H1 (cell line): ENCODE measurements at regions not wholly inside any gene's neighbourhood (a gene's known extent, or its start where the extent isn't known, plus 50 kb on each side); places are given as distances from the start of the nearest gene placed in this dataset.

Source experiments
- BRCA1 ChIP-seq: IDR thresholded peaks from 2 replicates; pipeline ENCODE4 v1.6.1; 2012; ENCODE audit warnings: low read depth, low read length, improper control_type of control experiment
- EP300 ChIP-seq, 2 experiments: IDR thresholded peaks; 1 replicate in 1 of 2; 2 replicates in 1 of 2; pipeline ENCODE4 v1.6.1; 2011 to 2012; ENCODE audit warnings: low read depth in 2 of 2, low read length in 2 of 2, mild to moderate bottlenecking in 2 of 2, borderline replicate concordance in 1 of 2, inconsistent platforms in 1 of 2, moderate library complexity in 1 of 2
- HDAC2 ChIP-seq, 2 experiments: fragments of 300-600 bp in 1 of 2; sonication (generic) in 1 of 2; IDR thresholded peaks; 2 replicates each; pipeline ENCODE4 v1.6.1; 2011 to 2012; ENCODE audit warnings: low read depth in 2 of 2, low read length in 2 of 2, mild to moderate bottlenecking in 2 of 2, moderate library complexity in 2 of 2, borderline replicate concordance in 1 of 2, inconsistent platforms in 1 of 2
- HDAC6 ChIP-seq: IDR thresholded peaks from one replicate; pipeline ENCODE4 v1.7.1; 2012; ENCODE audit warnings: low read depth, mild to moderate bottlenecking, inconsistent platforms, low read length, moderate library complexity
- MAFK ChIP-seq: IDR thresholded peaks from 2 replicates; pipeline ENCODE4 v1.6.1; 2012; ENCODE audit warnings: low read depth, mild to moderate bottlenecking, improper control_type of control experiment, low read length
- POLR2A ChIP-seq, 2 experiments: IDR thresholded peaks; 1 replicate in 1 of 2; 2 replicates in 1 of 2; pipeline ENCODE4 v1.6.1; 2011; ENCODE audit warnings: low read depth in 2 of 2, low read length in 2 of 2, mild to moderate bottlenecking in 2 of 2; ENCODE audit errors: control extremely low read depth in 1 of 2
- SP4 ChIP-seq: IDR thresholded peaks from 2 replicates; pipeline ENCODE4 v1.6.1; 2012; ENCODE audit warnings: low read length, inconsistent platforms
- SUZ12 ChIP-seq: fragments of 200-600 bp; sonication (generic); IDR thresholded peaks from 2 replicates; pipeline ENCODE4 v1.6.1; 2012; ENCODE audit warnings: mild to moderate bottlenecking, inconsistent platforms, low read length, moderate library complexity, mixed read lengths
- TAF7 ChIP-seq: optimal IDR thresholded peaks from 2 replicates; pipeline ENCODE3; 2011; ENCODE audit warnings: low read depth, mild to moderate bottlenecking, inconsistent platforms, low read length, moderate library complexity, borderline replicate concordance
- YY1 ChIP-seq: IDR thresholded peaks from 2 replicates; pipeline ENCODE4 v1.6.1; 2011; ENCODE audit warnings: low read depth, mild to moderate bottlenecking, low read length
- TF ChIP-seq, protein P1 (sequence below), 3 experiments: IDR thresholded peaks; 1 replicate in 2 of 3; 2 replicates in 1 of 3; pipeline versions ENCODE4 v1.5.1 to v1.6.1; 2011; ENCODE audit warnings: low read length in 3 of 3, mild to moderate bottlenecking in 3 of 3, inconsistent platforms in 2 of 3, low read depth in 1 of 3, moderate library complexity in 1 of 3; ENCODE audit not compliant: insufficient read depth in 1 of 3; ENCODE audit errors: control extremely low read depth in 1 of 3
- TF ChIP-seq, protein P2 (sequence below): IDR thresholded peaks from 2 replicates; pipeline ENCODE4 v1.6.1; 2011; ENCODE audit warnings: low read length, improper control_type of control experiment
- TF ChIP-seq, protein P3 (sequence below): IDR thresholded peaks from 2 replicates; pipeline ENCODE4 v1.6.1; 2012; ENCODE audit warnings: low read length, inconsistent platforms

DNA sequence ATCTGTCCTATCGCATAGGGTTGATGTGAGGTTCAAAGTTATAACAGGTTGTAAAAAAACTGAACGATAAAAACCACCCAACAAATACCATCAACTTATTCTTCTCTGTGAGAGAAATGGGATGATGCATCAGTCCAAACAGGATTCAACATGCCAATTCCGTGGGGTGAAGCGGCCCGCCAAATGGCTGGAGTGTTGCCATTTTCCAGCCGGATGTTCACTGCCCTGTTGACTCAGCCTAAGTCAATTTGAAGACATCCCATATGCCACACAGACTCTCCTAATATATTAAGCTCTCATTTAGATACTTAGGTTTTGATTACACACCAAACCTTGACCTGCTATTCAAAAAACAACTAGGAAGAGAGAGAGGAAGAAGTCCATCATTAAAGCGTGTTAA, 311.1 kb downstream of the VPS13C start:
- TF ChIP-seq, protein P1, sequence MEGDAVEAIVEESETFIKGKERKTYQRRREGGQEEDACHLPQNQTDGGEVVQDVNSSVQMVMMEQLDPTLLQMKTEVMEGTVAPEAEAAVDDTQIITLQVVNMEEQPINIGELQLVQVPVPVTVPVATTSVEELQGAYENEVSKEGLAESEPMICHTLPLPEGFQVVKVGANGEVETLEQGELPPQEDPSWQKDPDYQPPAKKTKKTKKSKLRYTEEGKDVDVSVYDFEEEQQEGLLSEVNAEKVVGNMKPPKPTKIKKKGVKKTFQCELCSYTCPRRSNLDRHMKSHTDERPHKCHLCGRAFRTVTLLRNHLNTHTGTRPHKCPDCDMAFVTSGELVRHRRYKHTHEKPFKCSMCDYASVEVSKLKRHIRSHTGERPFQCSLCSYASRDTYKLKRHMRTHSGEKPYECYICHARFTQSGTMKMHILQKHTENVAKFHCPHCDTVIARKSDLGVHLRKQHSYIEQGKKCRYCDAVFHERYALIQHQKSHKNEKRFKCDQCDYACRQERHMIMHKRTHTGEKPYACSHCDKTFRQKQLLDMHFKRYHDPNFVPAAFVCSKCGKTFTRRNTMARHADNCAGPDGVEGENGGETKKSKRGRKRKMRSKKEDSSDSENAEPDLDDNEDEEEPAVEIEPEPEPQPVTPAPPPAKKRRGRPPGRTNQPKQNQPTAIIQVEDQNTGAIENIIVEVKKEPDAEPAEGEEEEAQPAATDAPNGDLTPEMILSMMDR (IDR thresholded peaks at IDR 0.05; ENCODE audit: control extremely low read depth in 1 of 3, insufficient read depth in 1 of 3, low read depth in 1 of 3, low read length in 3 of 3): no peak
- TF ChIP-seq, protein P2, sequence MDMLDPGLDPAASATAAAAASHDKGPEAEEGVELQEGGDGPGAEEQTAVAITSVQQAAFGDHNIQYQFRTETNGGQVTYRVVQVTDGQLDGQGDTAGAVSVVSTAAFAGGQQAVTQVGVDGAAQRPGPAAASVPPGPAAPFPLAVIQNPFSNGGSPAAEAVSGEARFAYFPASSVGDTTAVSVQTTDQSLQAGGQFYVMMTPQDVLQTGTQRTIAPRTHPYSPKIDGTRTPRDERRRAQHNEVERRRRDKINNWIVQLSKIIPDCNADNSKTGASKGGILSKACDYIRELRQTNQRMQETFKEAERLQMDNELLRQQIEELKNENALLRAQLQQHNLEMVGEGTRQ: no peak
- TF ChIP-seq HDAC2 (IDR thresholded peaks at IDR 0.05; ENCODE audit: borderline replicate concordance in 1 of 2, low read depth in 2 of 2, low read length in 2 of 2) (no peak), BRCA1 (no peak), EP300 (IDR thresholded peaks at IDR 0.05; ENCODE audit: borderline replicate concordance in 1 of 2, low read depth in 2 of 2, low read length in 2 of 2) (no peak), SP4 (no peak), SUZ12 (no peak), POLR2A (IDR thresholded peaks at IDR 0.05; ENCODE audit: control extremely low read depth in 1 of 2, low read depth in 2 of 2, low read length in 2 of 2) (no peak), MAFK (no peak), HDAC6 (no peak), TAF7 (no peak), YY1 (no peak)
- TF ChIP-seq, protein P3, sequence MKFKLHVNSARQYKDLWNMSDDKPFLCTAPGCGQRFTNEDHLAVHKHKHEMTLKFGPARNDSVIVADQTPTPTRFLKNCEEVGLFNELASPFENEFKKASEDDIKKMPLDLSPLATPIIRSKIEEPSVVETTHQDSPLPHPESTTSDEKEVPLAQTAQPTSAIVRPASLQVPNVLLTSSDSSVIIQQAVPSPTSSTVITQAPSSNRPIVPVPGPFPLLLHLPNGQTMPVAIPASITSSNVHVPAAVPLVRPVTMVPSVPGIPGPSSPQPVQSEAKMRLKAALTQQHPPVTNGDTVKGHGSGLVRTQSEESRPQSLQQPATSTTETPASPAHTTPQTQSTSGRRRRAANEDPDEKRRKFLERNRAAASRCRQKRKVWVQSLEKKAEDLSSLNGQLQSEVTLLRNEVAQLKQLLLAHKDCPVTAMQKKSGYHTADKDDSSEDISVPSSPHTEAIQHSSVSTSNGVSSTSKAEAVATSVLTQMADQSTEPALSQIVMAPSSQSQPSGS: no peak
